GM12874 (cell line): ENCODE measurements at regions not wholly inside any gene's neighbourhood (a gene's known extent, or its start where the extent isn't known, plus 50 kb on each side); places are given as distances from the start of the nearest gene placed in this dataset.

ENCODE experiments used
- TF ChIP-seq, protein P1 (sequence below): IDR thresholded peaks from 2 replicates; pipeline ENCODE4 v1.5.1; 2011; ENCODE audit warnings: low read depth, mild to moderate bottlenecking, control low read depth, low read length, moderate library complexity; ENCODE audit not compliant: insufficient read depth

DNA sequence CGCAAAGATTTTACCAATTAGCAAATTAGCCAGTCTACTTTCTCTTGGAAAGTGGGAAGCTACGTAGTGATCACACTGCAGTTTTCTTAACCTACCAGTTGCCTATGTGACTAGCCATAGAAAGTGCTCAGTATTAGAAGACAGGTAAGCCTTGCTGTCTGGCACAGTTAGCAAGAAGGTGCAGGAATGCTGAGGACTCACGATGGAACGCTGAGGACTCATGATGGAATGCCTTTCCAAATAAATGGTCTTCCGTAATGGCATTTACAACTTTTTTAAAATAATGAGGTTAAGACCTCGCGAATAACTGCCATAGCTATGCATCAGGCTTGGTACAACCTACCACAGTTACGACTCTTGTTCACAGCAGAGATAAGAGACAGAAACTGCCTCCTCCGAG is 1645.6 kb upstream of the MIR17HG start:
- TF ChIP-seq, protein P1, sequence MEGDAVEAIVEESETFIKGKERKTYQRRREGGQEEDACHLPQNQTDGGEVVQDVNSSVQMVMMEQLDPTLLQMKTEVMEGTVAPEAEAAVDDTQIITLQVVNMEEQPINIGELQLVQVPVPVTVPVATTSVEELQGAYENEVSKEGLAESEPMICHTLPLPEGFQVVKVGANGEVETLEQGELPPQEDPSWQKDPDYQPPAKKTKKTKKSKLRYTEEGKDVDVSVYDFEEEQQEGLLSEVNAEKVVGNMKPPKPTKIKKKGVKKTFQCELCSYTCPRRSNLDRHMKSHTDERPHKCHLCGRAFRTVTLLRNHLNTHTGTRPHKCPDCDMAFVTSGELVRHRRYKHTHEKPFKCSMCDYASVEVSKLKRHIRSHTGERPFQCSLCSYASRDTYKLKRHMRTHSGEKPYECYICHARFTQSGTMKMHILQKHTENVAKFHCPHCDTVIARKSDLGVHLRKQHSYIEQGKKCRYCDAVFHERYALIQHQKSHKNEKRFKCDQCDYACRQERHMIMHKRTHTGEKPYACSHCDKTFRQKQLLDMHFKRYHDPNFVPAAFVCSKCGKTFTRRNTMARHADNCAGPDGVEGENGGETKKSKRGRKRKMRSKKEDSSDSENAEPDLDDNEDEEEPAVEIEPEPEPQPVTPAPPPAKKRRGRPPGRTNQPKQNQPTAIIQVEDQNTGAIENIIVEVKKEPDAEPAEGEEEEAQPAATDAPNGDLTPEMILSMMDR: no peak

DNA sequence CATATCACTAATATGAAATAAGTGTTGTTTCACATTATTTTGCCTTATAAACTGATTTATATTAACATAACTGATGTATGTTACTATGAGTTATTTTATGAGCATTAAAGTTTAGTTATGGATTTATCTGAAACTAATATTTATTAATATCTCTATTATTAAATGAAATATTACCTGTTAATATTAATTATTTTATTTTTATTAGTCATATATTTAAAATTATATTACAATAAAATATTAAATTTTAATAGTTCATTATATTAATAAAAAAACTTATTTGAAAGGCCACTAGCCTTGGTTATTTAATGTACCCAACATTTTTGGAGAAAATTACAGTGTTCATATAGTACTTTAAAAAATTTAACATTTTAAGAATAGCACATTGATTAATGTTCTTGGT is 1643.4 kb upstream of the MIR17HG start:
- TF ChIP-seq, protein P1: no peak

GRCh38 chr13:89708013-89708412 is 1639.5 kb upstream of the MIR17HG start:
- TF ChIP-seq, protein P1: no peak

DNA sequence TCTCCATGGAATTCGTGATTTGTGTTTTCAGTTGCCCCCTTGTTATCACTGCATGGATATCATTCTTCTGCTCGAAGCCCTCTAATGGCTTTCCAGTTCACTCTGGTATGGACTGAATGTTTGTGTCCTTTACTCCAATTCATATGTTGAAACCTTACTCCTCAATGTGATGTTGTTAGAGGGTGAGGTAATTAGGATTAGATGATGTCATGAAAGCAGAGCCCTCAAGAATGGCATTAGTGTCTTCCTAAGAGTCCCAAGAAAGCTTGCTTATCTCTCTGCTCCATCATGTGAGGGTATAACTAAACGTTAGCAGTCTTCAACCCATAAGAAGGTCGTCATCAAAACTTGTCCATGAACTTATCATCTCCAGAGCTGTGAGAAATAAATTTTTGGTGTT is 1626.3 kb upstream of the MIR17HG start:
- TF ChIP-seq, protein P1: no peak

DNA sequence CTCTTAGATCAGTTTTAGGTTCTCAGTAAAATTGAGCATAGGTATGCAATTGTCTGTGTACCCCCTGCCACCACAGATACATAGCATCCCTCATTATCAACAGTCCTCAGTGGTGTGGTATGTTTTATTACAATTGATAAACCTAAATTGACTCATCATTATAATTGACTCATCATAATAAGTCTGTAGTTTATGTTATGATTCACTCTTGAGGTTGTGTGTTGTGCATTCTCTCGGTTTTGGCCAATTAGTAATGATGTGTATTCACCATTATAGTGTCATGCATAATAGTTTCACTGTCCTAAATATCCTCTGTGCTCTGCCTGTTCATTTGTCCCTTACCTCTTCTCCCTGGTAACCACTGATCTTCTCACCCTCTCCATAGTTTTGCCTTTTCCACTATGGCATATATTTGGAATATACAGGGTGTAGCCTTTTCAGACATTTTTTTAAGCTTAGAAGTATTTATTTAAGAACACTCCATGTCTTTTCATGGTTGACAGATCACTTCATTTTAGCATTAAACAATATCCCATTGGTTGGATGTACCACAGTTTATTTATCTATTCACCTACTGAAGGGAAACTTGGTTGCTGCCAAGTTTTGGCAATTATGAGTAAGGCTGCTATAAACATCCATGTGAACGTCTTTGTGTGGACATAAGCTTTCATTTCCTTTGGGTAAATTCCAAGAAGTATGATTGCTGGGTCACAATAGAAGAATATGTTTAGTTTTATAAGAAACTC is 1620.6 kb upstream of the MIR17HG start:
- TF ChIP-seq, protein P1: no peak

GRCh38 chr13:89733829-89734228 is 1613.7 kb upstream of the MIR17HG start:
- TF ChIP-seq, protein P1: no peak

DNA sequence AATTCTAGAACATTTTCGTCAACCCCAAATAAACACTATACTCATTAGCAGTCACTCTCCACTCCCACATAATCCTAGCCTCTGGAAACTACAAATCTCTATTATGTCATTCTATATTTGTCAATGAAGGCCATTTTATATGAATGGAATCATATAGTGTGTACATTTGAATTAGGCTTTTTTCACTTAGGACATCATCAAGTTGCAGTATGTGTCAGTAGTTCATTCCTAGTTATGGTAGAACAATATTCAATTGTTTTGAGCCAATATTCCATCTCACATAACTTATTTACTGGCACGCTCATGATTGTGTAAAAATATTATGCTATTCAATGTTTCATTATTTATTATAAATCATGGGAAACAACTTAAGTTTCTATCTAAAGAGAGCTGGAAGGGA is 1610.4 kb upstream of the MIR17HG start:
- TF ChIP-seq, protein P1: no peak
